ENCODE measurements at regions not wholly inside any gene's neighbourhood (a gene's known extent, or its start where the extent isn't known, plus 50 kb on each side); places are given as distances from the start of the nearest gene placed in this dataset.
"Not testable (repeated sequence)": the region's sequence is repeated elsewhere in the genome, so short reads cannot be mapped to it uniquely, and the experiment has no call there.

DNA sequence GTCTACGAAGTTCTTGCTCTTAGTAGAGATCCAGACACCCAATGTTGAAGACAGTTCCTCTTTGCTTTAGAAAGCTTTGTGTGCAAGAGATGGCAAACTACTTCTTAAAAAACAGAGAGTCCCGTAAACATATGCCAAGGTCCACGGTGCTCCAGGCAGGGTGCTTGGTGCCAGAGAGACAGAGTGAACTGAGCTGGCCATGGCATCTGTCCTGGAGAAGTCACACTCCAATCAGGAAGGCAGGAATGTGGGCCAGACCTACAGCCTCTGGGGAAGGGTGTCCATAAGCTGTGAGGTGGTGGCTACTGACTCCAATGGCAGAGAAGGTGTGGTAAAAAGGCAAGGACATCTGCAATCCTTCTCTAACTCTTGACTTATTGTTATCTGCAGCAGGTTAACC lies 242.0 kb upstream of the PLGLB2 start:
- H3K4me3 ChIP-seq (ENCODE audit: low read depth, poor library complexity, severe bottlenecking); intact Hi-C loops (cut with DNase I; ENCODE audit: low total_unique reads); DNase-seq (ENCODE audit: low spot score in 2 of 2): not testable (repeated sequence)
- no CpG with 5 or more reads among the region's 3 CpGs for WGBS, 2 donors

- intact Hi-C loops (cut with DNase I; ENCODE audit: low total_unique reads); DNase-seq (ENCODE audit: low spot score in 2 of 2); H3K4me3 ChIP-seq (ENCODE audit: low read depth, poor library complexity, severe bottlenecking): not testable (repeated sequence)
- 31 to 51% methylated on average over 8 to 10 of the region's 13 CpGs for WGBS, 2 donors
Observed at GRCh38 chr2:87507378-87508348, 240.2 kb upstream of the PLGLB2 start.

- intact Hi-C loops (cut with DNase I; ENCODE audit: low total_unique reads); H3K4me3 ChIP-seq (ENCODE audit: low read depth, poor library complexity, severe bottlenecking); DNase-seq (ENCODE audit: low spot score in 2 of 2): not testable (repeated sequence)
- 72 to 88% methylated on average over 3 to 5 of the region's 8 CpGs for WGBS, 2 donors
Observed at GRCh38 chr2:87511195-87511778, 236.6 kb upstream of the PLGLB2 start.

- H3K4me3 ChIP-seq (ENCODE audit: low read depth, poor library complexity, severe bottlenecking); intact Hi-C loops (cut with DNase I; ENCODE audit: low total_unique reads); DNase-seq (ENCODE audit: low spot score in 2 of 2): not testable (repeated sequence)
- 76 to 83% methylated on average over 3 of the region's 6 CpGs for WGBS, 2 donors
Observed at GRCh38 chr2:87512864-87513530, 234.9 kb upstream of the PLGLB2 start.

- intact Hi-C loops (cut with DNase I; ENCODE audit: low total_unique reads): not testable (repeated sequence)
- 76 to 81% methylated on average over 2 to 4 of the region's 5 CpGs for WGBS, 2 donors
Observed at GRCh38 chr2:87514034-87514433, 233.9 kb upstream of the PLGLB2 start.

GRCh38 chr2:87514515-87514914 lies 233.4 kb upstream of the PLGLB2 start:
- H3K4me3 ChIP-seq (ENCODE audit: low read depth, poor library complexity, severe bottlenecking); intact Hi-C loops (cut with DNase I; ENCODE audit: low total_unique reads); DNase-seq (ENCODE audit: low spot score in 2 of 2): not testable (repeated sequence)
- WGBS, 2 donors: no CpG with 5 or more reads among the region's 7 CpGs

More at GRCh38 chr2:87514034-87514433, 233.9 kb upstream of the PLGLB2 start:
- not testable (repeated sequence) for DNase-seq (ENCODE audit: low spot score in 2 of 2); H3K4me3 ChIP-seq (ENCODE audit: low read depth, poor library complexity, severe bottlenecking)

DNA sequence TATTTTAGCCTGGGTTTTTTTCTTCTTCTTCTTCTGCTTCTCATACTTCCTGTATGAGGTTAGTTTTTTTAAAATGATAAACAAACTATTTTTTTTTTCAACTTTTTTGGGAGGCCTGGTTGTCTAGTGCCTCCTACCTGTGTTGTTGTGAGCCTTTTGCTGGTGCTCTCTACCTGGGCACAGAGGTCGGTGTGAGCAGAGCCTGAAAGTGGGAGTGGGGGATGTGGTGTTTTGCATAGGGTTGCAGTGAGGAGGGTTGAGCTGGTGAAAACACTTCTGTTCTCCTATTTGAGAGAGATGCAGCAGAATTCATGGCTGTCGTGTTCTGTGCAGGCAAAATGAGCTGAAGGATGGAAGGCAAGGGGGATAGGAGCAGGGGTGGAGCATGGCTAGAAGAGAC lies 232.7 kb upstream of the PLGLB2 start:
- H3K4me3 ChIP-seq (ENCODE audit: low read depth, poor library complexity, severe bottlenecking); DNase-seq (ENCODE audit: low spot score in 2 of 2); intact Hi-C loops (cut with DNase I; ENCODE audit: low total_unique reads): not testable (repeated sequence)
- whole genome bisulfite sequencing, 2 donors: 97 to 100% methylated on average over 1 to 2 of the region's 2 CpGs

DNA sequence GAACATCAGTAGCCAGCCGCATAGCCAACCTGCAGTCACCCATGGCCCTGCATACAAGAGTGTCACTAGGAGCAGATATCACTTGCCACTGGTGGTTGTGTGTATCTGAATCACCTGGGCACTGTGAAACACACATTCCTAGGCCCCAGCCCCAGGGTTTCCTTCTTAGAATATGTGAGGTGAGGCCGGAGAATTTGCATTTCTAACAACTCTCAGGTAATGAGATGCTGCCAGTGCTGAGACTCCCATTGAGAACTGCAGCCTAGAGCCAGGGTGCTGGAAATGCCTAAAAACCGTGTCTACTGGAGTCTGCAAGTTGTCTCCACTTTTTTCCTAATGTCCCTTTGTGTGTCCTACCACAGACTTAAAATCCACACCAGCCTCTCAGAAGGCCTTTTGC lies 232.0 kb upstream of the PLGLB2 start:
- intact Hi-C loops (cut with DNase I; ENCODE audit: low total_unique reads); DNase-seq (ENCODE audit: low spot score in 2 of 2); H3K4me3 ChIP-seq (ENCODE audit: low read depth, poor library complexity, severe bottlenecking): not testable (repeated sequence)
- 100% methylated on average over 1 of the region's 3 CpGs; no CpG with 5 or more reads in 1 of the 2 donors for WGBS, 2 donors

DNA sequence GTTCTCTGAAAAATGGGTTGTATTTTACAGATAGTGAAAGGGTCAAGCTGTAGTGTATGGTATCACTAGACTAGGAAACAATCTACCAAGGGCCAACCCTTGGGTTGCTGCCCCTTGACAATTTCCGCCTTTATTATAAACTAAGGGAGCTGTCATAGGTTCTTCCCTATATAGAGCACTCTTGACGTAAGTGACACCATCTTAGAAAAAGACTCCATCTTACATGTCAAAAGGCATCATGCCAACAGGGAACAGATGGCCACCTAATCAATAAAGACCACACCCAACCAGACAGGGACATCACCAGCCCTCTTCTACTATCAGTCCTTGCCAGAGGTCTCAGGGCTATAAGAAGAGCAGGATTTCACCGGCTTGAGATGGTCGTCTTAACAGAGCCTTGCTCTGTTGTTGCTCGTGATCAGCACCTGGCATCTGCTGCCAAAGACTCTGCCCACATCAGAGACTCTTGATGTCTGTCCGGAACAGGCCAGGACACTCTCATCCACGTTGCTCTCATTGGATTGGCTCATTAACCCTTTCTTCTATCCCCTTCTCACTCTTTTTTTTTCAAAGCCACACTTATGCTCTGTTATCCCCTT lies 231.4 kb upstream of the PLGLB2 start:
- H3K4me3 ChIP-seq (ENCODE audit: low read depth, poor library complexity, severe bottlenecking); DNase-seq (ENCODE audit: low spot score in 2 of 2); intact Hi-C loops (cut with DNase I; ENCODE audit: low total_unique reads): not testable (repeated sequence)
- 49 to 78% methylated on average over 5 to 7 of the region's 7 CpGs for WGBS, 2 donors

DNA sequence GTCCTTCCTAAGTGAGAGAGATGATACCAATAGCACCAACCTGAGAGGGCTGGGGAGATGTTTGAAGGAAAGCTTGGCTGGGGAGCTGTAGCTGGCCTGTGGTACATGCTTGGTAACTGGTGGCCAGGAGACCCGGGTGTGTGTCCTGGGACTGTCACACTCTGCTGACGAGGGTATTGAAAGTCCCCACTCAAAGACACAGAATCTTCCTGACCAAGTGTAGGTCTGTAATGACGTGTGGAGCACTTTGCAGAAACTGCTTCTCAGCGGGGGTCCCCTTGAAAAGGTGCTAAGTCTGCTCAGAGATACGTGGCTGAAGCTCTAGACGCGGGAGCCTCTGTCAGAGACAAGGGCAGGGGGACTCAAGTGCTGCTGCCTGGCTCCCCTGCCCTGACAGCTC lies 230.4 kb upstream of the PLGLB2 start:
- DNase-seq (ENCODE audit: low spot score in 2 of 2); intact Hi-C loops (cut with DNase I; ENCODE audit: low total_unique reads); H3K4me3 ChIP-seq (ENCODE audit: low read depth, poor library complexity, severe bottlenecking): not testable (repeated sequence)
- WGBS, 2 donors: 91 to 97% methylated on average over 2 to 3 of the region's 7 CpGs

GRCh38 chr2:87518066-87518465 lies 229.8 kb upstream of the PLGLB2 start:
- WGBS, 2 donors: 83 to 91% methylated on average over 5 to 7 of the region's 7 CpGs
- DNase-seq (ENCODE audit: low spot score in 2 of 2); H3K4me3 ChIP-seq (ENCODE audit: low read depth, poor library complexity, severe bottlenecking); intact Hi-C loops (cut with DNase I; ENCODE audit: low total_unique reads): not testable (repeated sequence)

- 93 to 99% methylated on average over 5 to 8 of the region's 8 CpGs for WGBS, 2 donors
Observed at GRCh38 chr2:87518547-87518946, 229.3 kb upstream of the PLGLB2 start.

GRCh38 chr2:87519158-87520011 lies 228.5 kb upstream of the PLGLB2 start:
- 76% methylated on average over 4 of the region's 8 CpGs for WGBS, 2 donors

More at GRCh38 chr2:87518547-87518946, 229.3 kb upstream of the PLGLB2 start:
- intact Hi-C loops (cut with DNase I; ENCODE audit: low total_unique reads); DNase-seq (ENCODE audit: low spot score in 2 of 2); H3K4me3 ChIP-seq (ENCODE audit: low read depth, poor library complexity, severe bottlenecking): not testable (repeated sequence)

DNA sequence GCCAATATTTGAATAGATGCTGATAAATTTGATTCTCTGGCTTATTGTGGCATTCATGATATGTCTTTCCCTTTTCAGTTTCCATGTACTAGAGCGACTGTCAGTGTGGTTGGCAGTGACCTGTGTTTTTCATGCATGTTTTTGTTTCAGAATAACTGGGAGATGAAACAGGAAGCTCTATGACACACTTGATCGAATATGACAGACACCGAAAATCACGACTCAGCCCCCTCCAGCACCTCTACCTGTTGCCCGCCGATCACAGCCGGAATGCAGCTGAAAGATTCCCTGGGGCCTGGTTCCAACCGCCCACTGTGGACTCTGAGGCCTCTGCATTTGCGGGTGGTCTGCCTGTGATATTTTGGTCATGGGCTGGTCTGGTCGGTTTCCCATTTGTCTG lies 226.8 kb upstream of the PLGLB2 start:
- 85 to 89% methylated on average over 9 of the region's 10 CpGs for WGBS, 2 donors
- intact Hi-C loops (cut with DNase I; ENCODE audit: low total_unique reads): not testable (repeated sequence)

More at GRCh38 chr2:87519158-87520011, 228.5 kb upstream of the PLGLB2 start:
- intact Hi-C loops (cut with DNase I; ENCODE audit: low total_unique reads); H3K4me3 ChIP-seq (ENCODE audit: low read depth, poor library complexity, severe bottlenecking); DNase-seq (ENCODE audit: low spot score in 2 of 2): not testable (repeated sequence)

More for the DNA sequence above, 226.8 kb upstream of the PLGLB2 start:
- not testable (repeated sequence) for H3K4me3 ChIP-seq (ENCODE audit: low read depth, poor library complexity, severe bottlenecking); DNase-seq (ENCODE audit: low spot score in 2 of 2)

Data from lower leg skin (tissue), 3 donors.